Panc1 (cell line): ENCODE measurements at regions not wholly inside any gene's neighbourhood (a gene's known extent, or its start where the extent isn't known, plus 50 kb on each side); places are given as distances from the start of the nearest gene placed in this dataset.

Experiments
- POLR2AphosphoS5 ChIP-seq: IDR thresholded peaks from 2 replicates; pipeline ENCODE4 v1.6.1; 2012; ENCODE audit warnings: mild to moderate bottlenecking, low read depth, low read length, moderate library complexity
- REST ChIP-seq, 2 experiments: IDR thresholded peaks; 2 replicates each; pipeline ENCODE4 v1.6.1; 2011 to 2012; ENCODE audit warnings: low read depth in 2 of 2, control low read depth in 1 of 2, low read length in 1 of 2, mild to moderate bottlenecking in 1 of 2, moderate library complexity in 1 of 2; ENCODE audit not compliant: insufficient read depth in 1 of 2
- TCF7L2 ChIP-seq: IDR thresholded peaks from 2 replicates; pipeline ENCODE4 v1.6.1; 2011; ENCODE audit warnings: mild to moderate bottlenecking, low read depth, low read length, inconsistent platforms

GRCh38 chr6:140077827-140078560 lies 703.5 kb upstream of the CITED2 start:
- TF ChIP-seq REST (IDR thresholded peaks at IDR 0.05; ENCODE audit: insufficient read depth in 1 of 2, low read depth in 2 of 2, low read length in 1 of 2), result no peak
- TF ChIP-seq POLR2AphosphoS5, result no peak
- no peak for TF ChIP-seq TCF7L2
